ENCODE measurements at regions not wholly inside any gene's neighbourhood (a gene's known extent, or its start where the extent isn't known, plus 50 kb on each side); places are given as distances from the start of the nearest gene placed in this dataset.
"Not testable (repeated sequence)": the region's sequence is repeated elsewhere in the genome, so short reads cannot be mapped to it uniquely, and the experiment has no call there.

DNA sequence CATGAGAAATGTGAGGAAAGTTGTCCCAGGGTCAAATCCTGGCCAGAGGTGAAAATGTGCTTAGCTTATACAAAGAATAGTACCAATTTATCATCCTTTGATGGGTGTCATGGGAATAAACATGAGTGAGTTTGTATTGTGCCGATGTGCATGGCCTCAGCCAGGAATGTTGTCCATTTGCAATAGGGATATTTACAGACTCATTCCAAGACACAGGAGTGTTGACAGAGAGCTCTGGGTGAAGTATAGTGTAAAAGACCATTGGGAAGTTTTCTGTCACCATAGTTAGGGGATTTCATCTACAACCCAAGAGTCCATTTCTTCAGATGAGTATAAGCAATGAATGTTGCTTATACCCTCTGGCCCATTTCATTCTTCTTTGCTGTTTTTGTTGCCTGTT, 160.1 kb downstream of the DMAC1 start:
- DNase-seq, result no peak
- in situ Hi-C loops (cut with HindIII; ENCODE audit: low pct_ligation_motif_present, low pct_unique_long_range_greater_than_20kb, low sequenced_read_pairs), result no loop called here

DNA sequence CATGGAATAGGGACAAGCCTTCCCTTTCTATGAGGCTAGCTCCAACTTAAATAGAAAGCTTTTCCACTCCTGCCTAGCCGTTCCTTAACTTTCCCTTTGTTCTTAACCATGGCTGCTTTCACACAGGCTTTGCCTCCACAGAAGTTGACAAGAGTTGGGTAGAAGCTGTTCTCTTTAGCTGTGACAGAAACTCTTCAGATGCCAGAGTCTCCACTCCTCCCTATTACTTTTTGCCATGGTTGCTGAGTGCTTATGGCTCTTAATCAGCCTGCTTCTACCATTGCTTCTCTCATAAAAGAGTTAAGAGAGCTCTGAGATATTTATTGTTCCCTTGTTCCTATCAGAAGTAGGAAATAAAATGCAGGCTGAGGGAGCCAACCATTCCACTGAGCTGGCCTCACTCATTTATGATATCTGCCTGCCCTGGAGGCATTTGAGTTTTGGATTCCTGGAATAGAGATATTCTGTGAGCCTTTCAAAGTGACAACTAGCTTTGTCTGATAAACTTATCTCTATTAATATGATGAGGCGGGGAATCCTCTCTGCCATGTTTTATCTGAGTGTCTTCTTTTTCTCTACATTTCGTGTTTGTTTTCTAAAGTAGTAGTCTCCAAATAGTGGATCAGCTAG, 162.6 kb downstream of the DMAC1 start:
- no peak for DNase-seq
- in situ Hi-C loops (cut with HindIII; ENCODE audit: low pct_ligation_motif_present, low pct_unique_long_range_greater_than_20kb, low sequenced_read_pairs), result no loop called here

DNA sequence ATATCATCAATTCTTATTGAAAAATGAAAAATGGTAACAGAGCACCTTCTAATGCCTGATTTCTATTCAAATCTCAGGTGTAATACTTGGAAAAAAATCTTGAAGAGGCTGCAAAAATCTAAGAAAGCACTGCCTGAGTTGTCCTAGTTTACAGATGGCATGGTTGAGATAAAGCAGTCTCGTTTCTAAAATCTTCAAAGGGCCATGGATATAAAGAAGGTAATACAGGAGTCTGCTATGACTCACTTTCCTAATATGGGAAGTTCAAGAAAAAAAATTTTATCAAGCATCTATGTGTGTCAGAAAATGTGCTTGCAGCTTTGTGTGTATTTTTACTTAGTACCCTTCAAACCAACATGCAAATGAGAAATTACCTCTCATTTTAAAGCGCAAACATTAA, 163.3 kb downstream of the DMAC1 start:
- in situ Hi-C loops (cut with HindIII; ENCODE audit: low pct_ligation_motif_present, low pct_unique_long_range_greater_than_20kb, low sequenced_read_pairs), result no loop called here
- DNase-seq, result no peak

DNA sequence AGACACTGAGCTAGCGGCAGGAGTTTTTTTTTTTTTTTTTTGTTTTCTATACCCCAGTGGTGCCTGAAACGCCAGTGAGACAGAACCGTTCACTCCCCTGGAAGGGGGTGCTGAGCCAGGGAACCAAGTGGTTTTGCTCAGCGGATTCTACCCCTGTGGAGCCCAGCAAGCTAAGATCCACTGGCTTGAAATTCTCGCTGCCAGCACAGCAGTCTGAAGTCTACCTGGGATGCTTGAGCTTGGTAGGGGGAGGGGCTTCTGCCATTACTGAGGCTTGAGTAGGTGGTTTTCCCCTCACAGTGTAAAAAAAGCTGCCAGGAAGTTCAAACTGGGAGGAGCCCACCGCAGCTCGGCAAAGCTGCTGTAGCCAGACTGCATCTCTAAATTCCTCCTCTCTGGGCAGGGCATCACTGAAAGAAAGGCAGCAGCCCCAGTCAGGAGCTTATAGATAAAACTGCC, 173.0 kb downstream of the DMAC1 start:
- in situ Hi-C loops (cut with HindIII; ENCODE audit: low pct_ligation_motif_present, low pct_unique_long_range_greater_than_20kb, low sequenced_read_pairs); DNase-seq: not testable (repeated sequence)

DNA sequence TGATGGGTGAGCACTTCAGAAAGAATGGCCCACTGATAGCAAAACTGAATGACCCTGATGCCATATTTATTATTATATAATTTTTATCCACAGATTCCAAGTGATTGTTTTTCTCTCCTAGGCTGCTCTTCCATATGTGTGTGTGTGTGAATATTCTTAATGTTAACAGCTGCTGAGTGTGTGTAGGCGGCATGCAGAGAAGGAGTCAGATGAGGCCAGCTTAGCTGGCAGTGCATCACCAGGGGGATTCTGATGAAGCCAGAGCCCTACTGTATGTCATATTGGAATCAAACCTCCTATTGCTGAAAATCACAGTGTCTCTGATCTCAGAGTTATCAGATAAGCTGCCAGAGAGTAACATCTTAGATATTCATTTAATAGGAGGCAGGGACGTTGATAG, 177.1 kb downstream of the DMAC1 start:
- in situ Hi-C loops (cut with HindIII; ENCODE audit: low pct_ligation_motif_present, low pct_unique_long_range_greater_than_20kb, low sequenced_read_pairs), result no loop called here
- no peak for DNase-seq

DNA sequence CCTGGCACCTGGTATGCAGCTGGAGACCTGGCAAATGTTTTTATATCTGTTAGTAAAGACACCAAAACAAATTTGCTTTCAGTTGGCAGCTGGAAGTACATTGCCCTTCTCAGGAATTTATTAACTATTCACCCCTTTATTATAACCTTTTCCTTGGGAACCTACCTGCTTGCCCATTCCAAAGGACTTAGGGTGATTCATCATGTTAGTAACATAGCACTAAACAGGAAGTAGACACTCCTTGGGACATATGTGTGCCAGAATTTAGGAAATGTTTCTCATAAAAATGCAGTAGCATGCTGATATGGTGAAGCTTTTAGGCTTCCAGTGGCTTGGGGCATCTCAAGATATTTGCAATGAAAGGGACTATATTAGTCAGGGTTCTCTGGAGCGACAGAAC, 184.2 kb downstream of the DMAC1 start:
- no peak for DNase-seq
- in situ Hi-C loops (cut with HindIII; ENCODE audit: low pct_ligation_motif_present, low pct_unique_long_range_greater_than_20kb, low sequenced_read_pairs), result no loop called here

DNA sequence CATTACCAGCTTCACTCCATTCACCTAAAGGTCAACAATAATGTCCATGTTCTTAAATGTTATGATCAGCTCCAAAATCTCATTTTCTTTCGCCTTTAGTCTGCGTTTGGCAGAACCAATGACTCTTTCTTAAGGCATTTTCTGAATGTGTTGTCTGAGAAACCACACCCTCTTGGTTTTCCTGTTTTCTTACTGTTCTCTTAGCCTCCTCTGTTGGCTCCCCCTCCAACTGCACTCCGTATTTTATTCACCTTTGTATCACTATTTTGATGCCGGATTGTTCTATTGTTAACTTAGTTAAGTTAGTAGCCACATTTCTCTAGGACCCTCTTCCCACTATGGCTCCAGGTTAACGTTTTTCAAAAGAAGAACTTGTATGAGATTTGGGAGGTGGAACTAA, 185.6 kb downstream of the DMAC1 start:
- DNase-seq, result no peak
- in situ Hi-C loops (cut with HindIII; ENCODE audit: low pct_ligation_motif_present, low pct_unique_long_range_greater_than_20kb, low sequenced_read_pairs), result no loop called here

DNA sequence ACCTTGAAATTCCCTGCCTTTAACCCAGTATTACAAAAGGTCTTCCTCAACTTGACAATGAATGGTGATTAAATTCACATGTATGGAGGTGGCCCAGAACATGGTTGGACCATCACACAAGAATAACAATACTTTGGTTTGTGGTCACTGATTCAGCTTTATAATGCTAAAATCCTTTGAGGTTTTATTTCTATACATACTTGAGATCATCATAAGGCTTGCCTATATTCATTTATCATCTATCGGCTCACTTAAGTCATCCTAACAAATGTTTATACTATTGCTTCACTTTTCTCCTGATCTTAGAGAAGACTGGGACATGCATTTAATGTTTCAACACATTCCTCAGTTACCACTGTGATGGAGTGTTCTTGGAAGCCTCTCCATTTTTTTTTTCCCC, 191.3 kb downstream of the DMAC1 start:
- in situ Hi-C loops (cut with HindIII; ENCODE audit: low pct_ligation_motif_present, low pct_unique_long_range_greater_than_20kb, low sequenced_read_pairs), result no loop called here
- no peak for DNase-seq

DNA sequence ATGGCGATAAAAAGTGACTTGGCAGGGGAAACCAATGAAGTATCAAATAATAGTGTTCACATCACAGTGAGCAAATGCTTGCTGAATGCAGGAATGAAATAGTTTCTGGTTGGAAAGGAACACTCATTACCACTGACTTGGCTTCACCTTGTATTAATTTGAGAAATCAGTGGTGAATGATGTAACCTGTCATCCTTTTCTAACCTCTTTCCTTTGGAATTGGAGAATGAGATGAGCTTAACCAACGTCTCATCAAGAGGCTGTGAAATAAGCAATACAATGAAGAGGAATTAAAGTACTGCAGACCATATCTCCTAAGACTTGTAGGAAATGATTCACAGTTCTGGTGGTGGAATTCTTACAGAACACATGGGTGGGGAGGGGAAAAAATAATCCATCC, 192.2 kb downstream of the DMAC1 start:
- DNase-seq, result no peak
- in situ Hi-C loops (cut with HindIII; ENCODE audit: low pct_ligation_motif_present, low pct_unique_long_range_greater_than_20kb, low sequenced_read_pairs), result no loop called here

DNA sequence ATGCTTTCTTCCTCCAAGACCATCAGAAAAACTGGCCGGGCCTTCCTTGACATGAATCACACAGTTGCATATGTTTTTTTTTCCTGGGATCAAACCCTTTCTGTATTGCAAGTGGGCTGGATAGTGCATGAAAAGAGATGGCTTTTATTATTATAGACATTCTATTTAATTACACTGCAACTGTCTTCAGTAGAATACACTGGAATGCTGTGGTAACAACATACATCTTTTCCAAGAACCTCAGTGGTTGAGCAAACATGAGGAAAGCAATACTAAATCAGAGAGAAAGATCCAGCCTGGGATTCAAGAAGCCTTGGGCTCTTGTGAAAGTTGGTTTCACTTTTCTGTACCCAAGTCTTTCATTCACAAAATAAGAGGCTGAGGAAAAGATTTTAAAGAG, 193.0 kb downstream of the DMAC1 start:
- DNase-seq, result no peak
- in situ Hi-C loops (cut with HindIII; ENCODE audit: low pct_ligation_motif_present, low pct_unique_long_range_greater_than_20kb, low sequenced_read_pairs), result no loop called here

DNA sequence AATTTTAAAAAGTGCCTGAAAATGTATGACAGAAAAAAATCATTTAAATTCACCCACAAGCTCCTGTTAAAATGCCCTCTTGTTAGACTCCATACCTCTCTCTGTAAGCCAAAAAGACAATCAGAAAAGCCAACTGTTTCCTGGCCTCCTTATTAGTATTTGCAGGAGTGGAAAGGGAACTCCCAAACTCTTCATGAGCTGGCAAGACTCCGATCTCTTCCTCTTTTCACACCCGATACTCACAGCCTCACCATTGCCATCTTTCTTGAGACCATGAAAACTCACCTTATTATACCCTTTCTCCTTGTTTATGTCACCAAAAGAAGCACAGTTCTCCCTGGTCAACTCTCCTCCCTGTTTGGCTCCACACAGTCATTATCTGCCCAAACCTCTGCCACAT, 197.8 kb downstream of the DMAC1 start:
- in situ Hi-C loops (cut with HindIII; ENCODE audit: low pct_ligation_motif_present, low pct_unique_long_range_greater_than_20kb, low sequenced_read_pairs), result no loop called here
- DNase-seq, result no peak

DNA sequence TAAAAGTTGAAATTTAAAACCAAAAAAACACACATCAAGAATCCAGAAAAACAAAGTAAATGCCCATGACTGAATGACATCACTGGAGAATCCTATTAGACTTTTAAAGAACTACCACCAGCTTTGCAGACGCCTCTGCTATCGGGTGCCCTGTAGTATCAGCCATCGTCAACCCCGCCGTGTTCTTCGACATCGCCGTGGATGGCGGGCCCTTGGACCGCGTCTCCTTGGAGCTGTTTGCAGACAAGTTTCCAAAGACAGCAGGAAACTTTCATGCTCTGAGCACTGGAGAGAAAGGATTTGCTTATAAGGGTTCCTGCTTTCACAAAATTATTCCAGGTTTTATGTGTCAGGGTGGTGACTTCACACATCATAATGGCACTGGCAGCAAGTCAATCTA, 201.9 kb downstream of the DMAC1 start:
- no peak for DNase-seq
- in situ Hi-C loops (cut with HindIII; ENCODE audit: low pct_ligation_motif_present, low pct_unique_long_range_greater_than_20kb, low sequenced_read_pairs), result no loop called here

DNA sequence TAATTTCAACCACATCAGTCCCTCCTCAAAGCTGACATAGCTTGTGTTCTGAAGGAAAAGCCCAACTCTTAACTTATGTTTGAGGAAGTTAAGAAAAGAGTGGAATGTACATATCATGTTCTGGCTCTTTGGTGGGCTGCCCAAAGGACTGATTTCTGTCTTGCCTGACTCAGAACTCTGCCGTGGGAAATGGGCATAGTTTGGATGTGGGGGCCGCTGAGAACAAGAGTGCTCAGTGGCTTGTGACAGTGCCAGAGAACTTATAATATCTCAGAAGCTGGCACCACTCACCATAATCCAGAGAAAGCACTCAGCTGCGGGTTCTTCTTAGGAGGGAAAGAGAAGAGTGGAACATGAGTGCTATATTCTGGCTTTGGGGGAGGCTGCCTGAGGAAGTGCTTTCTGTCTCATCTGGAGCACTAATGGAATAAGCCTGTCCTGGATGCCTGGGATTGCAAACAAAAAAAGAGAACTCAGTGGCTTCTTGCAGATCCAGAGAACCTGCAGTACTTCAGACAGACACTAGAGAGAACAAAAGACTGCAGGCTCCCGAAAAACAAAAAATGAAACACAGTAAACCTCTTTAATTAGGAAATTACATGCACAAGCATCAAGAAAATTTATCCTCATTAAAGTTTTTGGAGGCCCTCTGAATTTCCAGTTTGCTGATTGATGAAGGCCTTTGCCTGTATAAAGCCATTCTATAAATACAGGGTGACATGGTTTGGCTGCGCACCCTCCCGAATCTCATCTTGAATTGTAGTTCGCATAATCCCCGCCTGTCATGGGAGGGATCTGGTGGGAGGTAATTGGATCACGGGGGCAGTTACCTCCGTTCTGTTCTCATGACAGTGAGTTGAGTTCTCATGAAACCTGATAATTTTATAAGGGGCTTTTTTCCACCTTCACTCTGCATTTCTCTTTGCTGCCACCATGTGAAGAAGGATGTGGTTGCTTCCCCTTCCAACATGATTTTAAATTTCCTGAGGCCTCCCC, 207.0 kb downstream of the DMAC1 start:
- DNase-seq, result no peak
- in situ Hi-C loops (cut with HindIII; ENCODE audit: low pct_ligation_motif_present, low pct_unique_long_range_greater_than_20kb, low sequenced_read_pairs), result no loop called here

DNA sequence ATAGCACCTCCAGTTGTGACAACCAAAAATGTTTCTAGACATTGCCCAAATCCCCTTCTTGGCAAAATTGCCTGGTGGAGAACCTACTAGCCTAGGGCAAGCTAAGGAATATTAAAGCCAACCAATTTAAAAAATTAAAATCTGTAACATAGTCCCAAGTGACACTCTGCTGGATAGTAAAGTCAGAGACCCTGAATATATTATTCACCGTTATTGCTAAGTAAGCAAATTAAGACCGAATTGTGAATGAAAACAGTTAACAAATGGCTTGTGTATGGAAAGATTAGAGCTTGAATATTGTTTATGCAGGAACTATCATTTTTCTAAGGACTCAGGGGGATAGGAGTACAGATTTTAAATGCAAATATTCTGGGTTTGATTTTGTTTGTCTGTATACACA, 208.1 kb downstream of the DMAC1 start:
- DNase-seq, result no peak
- in situ Hi-C loops (cut with HindIII; ENCODE audit: low pct_ligation_motif_present, low pct_unique_long_range_greater_than_20kb, low sequenced_read_pairs), result no loop called here

DNA sequence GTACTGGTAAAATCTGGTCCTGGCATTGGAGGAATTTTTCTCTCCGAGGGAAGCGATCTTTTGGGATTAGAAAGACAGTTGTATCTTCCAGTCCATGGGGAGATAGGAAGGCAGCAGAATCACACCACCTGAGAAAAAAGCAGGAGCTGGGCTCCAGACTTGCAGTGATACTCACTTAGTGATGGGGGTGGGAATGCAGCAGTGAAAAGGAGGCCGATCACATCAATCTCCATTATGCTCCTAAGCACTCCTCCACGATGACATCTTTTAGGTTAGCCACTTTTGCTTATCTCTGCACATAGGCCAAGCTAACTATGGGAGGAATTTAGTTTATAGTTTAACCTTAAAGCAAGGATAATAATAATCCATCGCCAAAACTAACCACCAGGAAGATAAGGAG, 219.0 kb downstream of the DMAC1 start:
- in situ Hi-C loops (cut with HindIII; ENCODE audit: low pct_ligation_motif_present, low pct_unique_long_range_greater_than_20kb, low sequenced_read_pairs), result no loop called here
- DNase-seq, result no peak

DNA sequence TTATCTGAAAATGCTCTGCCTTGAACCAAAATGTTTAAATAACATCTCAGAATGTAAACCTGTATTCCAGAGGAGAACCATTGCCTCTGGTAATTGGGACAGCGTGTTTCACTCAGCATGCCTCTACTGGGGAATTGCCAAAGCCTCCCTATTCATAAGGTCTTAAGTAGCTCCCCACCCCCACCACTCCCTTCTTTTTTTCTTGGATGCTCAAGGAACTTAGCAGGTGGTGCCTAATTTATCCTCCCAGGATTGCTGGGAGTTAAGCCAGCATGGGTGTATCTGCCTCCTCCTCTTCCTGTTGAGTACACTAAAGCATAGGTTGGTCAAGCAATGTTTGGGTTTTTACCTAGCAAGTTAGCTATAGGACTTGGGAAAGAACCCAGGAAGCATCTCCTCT, 220.2 kb downstream of the DMAC1 start:
- DNase-seq, result no peak
- in situ Hi-C loops (cut with HindIII; ENCODE audit: low pct_ligation_motif_present, low pct_unique_long_range_greater_than_20kb, low sequenced_read_pairs), result no loop called here

DNA sequence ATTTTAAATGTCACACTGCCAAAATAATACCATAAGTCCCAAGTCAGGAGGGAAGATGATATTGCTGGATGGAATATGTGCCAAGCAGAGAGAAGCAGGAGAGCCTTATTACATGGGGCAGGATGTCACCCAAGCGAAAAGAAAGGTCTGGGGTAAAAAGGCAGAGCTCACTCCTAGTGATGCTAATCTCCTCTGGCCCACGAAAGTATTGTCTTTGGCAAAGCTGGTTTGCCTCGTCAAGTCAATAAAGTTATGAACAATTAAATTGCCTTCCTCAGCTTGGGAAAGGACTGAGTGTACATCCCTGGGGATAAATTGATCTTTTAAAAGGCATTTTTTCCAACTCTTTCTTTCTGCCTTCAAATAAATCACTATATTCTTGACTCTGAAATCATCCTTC, 220.6 kb downstream of the DMAC1 start:
- DNase-seq, result no peak
- in situ Hi-C loops (cut with HindIII; ENCODE audit: low pct_ligation_motif_present, low pct_unique_long_range_greater_than_20kb, low sequenced_read_pairs), result no loop called here

DNA sequence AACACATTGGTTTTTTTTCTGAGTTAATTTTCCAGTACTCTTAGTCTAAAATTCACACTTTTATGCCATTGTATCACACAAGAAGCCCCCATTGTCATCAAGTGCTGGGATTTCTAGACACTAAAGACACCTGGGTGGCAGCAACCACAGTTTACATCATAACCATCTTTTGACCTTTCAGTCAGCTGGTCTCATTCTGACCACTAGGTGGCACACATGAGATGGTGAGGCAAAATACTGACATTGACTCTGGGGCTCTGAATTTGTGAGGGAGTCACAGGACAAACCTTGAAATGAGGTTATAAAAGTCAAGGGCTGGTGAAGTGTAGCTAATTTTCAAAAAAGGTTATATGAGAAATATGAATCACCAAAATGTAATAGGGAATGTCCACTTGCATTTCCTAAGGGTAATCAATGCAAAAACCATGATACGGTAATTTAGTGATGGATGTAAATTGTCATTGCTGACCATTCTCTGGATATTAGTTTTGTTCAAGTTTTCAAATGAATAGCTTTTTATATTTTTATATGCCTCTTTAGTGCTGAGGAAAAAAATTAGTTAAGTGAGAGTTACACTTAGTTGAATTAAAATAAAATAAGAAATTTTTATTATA, 229.4 kb downstream of the DMAC1 start:
- peak; percentile 61 for DNase-seq
- in situ Hi-C loops (cut with HindIII; ENCODE audit: low pct_ligation_motif_present, low pct_unique_long_range_greater_than_20kb, low sequenced_read_pairs), result no loop called here

DNA sequence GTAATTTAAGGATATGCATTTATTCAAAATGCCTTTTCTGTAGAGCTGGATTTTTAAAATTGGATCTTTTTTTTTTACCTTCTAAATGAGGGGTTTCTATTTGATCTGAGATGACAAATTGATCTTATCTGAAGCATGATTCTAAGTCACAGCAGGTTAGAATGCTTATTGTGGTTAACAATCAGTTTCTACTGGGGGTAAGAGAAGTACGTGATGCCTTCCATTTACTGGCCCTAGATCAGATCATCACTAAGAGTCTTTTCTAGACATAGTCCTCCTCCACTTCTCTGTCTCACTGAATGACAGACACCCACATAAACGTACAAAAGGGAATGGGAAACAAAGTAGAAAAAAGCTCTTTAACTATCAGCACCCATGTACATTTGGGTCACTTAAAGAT, 231.9 kb downstream of the DMAC1 start:
- no peak for DNase-seq
- in situ Hi-C loops (cut with HindIII; ENCODE audit: low pct_ligation_motif_present, low pct_unique_long_range_greater_than_20kb, low sequenced_read_pairs), result no loop called here
